HuH-7 (cell line): ENCODE measurements at regions not wholly inside any gene's neighbourhood (a gene's known extent, or its start where the extent isn't known, plus 50 kb on each side); places are given as distances from the start of the nearest gene placed in this dataset.

Source experiments
- DNase-seq: peaks from one replicate; pipeline ENCODE4 v3.0.0; 2011; ENCODE audit warnings: low spot score

DNA sequence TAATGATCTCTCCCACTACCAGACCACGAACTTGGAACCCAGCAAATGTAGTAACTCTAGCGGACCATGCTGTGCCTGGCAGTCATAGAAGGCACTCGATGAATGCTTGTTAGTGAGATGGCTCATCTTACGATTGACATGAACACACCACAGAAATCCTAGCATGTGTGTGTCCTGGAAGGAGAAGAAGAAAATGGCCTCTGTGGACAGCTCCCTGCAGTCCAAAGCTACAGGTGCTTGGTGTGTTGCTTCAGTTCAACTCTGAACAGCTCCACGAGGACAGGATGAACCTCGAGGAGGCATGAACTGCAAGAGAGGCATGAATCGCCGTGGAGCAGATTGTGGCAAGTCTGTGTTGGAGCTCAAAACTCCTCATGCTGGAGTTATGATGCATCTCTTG, 93.5 kb downstream of the KLF6 start:
- no peak for DNase-seq

DNA sequence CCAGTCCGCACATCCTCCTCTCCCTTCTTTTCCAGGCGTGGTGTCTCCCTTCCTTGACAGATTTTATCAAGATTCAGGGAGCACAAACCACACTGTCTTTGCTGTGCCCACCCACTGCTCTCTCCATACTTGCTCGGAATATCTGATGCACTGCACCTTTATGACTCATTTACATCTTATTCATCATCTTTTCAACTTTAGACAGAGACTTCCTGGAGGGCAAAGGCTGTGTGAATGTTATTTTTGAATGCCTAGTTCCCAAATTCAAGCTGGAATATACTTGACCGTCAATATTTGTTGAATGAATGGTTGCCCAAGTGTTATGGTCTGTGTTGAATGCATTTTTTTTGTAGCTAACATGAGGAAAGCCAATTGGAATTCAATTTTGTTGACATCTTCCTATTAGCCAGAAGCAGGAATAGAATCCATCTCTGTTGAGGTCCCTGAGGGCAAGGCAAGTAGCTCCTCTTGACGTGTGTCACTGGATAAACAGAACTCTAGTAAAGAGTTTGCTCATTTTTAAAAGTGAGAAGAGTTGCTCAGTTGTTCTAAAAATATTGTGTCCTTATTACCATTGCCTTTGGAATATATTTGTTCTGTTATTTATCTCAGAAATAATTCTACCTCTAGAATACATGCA, 95.0 kb downstream of the KLF6 start:
- DNase-seq, result no peak

DNA sequence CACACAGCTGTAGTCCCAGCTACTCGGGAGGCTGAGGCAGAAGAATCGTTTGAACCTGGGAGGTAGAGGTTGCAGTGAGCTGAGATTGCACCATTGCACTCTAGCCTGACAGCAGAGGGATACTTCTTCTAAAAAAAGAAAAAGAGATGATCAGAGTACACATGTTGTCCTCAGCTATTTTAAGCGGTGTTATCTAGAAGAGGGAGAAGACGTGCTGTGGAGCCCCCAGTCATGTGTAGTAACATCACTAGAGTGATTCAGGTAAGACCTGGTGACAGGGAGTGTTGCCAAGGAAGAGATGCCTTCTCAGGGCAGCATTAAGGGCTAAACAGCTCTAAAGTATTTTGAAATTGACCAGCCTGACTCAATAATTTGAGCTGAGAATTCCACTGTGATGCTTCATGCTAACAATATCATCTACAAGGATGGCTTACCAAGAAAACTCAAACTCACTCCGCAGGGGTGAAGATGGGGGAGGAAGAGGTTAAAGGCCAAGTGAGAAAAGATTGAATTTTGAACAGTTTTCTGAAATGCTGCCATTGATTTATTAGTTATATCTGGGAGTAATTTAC, 97.4 kb downstream of the KLF6 start:
- no peak for DNase-seq

DNA sequence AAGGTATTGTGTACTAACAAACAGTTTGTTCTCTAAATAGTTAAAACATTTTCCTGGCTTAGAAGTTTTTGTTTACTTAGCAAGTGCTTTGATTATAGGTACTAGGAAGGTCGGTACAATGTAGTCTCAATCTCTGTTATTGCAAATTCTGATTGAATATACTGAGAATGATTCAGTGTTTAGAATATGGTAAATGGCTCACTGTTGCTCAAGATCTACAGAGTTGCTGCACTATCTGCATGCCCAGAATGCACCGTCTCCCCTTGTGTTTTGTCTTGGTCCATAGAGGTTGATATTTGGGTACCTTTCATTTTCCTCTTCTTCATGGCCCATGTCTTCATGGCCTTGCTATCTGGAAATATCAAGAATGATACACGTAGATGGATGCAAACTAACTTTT, 99.6 kb downstream of the KLF6 start:
- DNase-seq, result no peak

DNA sequence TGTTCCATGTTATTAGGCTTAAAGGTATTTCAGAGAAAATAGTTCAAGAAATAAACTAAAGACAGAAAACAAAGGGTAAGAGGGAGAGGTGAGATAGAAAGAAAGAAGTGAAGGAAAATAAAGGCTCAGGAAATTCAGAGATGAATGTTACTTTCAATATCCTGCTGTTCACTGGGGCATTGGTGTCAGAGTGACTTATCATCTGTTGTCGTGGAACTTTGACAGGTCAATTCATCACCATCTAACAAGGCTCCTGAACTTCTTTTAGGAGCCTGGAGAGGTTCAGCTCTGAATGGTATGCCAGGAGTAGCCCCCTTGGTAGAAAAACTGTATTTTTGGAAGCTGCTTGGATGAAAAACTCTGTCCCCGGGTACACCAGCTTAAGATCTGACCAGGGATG, 100.1 kb downstream of the KLF6 start:
- no peak for DNase-seq

DNA sequence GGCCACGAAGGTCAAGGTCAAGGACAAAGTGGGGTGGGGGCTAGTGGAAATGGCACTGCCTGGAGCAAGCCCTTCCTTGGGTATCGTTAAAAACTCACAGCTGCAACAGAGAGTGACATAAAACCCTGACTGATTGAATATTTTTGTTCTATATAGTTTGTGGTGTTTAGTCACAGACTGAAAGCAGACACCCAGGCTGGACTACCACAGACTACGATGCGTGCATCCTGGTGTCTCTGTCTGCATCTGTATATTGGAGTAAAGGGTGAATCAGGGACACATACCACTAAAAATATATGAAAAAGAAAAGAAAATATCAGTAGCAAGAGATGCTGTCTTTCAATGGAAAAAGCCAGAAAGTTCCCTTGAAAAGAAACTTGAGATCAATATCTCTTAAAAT, 101.4 kb downstream of the KLF6 start:
- DNase-seq, result no peak

DNA sequence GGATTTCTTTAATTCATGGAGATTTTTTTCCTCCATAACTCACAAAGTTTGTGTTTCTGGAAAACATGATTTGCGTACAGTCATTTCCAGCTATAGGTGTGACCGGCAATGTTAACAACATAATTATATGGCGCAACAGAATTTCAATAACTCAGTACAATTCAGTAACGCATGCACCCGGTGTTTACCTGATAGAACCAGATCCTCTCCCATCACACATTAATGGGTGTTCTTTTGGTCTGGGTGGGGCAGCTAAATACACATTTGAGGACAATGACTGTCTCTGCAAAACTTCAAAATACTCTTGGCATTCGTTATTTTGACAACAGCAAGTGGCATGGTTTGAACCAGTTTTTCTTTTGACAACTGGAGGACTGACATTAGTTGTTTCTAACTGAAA, 102.3 kb downstream of the KLF6 start:
- DNase-seq, result no peak

DNA sequence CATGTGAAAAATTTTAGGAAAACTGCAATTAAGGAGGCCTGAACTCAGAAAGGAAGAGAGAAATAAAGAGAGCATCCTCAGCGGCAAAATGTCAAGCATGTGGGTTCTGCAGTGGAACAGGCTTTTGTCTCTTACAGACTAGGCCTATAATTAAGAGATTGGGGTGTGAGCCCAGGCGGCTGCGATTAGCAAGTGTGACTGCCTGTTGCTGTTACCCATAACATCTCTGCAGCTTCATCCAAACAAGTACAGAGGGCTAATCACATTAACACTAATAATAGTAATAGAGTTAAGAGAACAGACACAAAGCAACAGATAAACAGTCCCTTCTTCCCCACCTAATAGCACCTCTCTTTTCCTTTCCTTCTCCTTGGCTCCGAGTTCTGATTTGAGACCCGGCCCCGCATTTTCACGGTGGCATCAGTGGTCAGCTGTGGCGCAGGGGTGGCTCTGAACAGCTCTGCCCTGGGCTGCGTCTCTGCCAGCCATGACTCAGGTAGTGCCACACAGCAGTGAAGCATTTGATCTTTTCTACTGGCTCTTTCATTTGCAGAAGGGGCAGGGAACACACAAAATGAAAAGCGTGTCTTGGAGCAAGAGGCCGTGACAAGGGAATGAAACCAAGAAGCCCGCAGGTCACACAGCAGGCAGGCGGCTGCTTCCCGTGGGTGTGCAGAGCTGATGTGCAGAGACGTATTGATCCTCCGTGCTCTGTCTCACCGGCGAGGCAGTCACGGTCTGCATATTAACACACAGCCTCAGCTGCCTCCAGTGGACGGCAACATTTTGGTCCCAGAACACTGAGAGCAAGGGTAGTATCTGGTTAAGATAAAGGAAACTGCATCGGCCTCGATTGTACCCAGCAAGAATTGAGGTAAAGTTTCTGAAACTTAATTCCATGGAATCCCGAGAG, 103.1 kb downstream of the KLF6 start:
- DNase-seq, result no peak

DNA sequence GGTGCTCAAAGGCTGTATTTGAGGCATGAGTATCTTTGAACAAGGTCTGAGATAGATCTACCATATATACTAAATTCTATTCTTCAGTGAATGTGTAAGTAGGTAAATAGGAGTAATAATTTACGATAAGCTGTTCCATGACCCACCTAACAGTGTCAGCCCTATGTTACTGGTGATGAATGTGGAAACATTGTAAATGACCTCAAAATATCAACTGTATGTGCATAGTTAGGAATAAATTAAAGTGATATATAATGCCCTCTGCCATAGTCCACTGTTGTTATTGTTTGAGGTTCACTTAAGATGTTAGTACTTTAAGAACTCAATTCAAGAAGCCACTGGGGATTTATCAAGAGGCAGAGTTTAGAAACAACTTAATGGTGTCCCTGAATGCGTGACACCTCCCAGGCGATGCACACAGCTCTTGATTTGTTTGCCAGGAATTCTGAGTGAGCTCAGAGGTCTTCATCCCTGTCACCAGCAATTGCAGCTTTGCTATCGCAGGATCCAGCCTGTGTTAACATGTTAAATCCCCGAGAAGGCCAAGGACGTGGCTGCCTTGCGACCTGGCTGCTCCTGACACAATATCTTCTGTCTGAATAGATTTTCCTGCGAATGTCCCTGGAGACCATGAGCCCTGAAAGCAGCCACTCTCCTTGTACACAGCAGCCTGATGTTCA, 104.9 kb downstream of the KLF6 start:
- no peak for DNase-seq

DNA sequence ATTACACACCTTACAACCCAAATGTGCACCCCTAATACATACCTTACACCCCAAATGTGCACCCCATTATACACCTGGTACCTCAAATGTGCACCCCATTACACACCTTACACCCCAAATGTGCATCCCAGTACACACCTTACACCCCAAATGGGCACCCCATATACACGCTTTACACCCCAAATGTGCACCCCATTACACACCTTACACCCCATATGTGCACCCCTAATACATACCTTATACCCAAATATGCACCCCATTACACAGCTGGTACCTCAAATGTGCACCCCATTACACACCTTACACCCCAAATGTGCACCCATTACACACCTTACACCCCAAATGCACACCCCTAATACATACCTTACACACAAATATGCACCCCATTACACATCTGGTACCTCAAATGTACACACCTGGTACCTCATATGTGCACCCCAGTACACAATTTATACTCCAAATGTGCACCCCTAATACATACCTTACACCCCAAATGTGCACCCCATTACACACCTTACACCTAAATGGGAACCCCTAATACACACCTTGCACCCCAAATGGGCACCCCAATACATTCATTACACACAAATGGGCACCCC, 106.3 kb downstream of the KLF6 start:
- no peak for DNase-seq

DNA sequence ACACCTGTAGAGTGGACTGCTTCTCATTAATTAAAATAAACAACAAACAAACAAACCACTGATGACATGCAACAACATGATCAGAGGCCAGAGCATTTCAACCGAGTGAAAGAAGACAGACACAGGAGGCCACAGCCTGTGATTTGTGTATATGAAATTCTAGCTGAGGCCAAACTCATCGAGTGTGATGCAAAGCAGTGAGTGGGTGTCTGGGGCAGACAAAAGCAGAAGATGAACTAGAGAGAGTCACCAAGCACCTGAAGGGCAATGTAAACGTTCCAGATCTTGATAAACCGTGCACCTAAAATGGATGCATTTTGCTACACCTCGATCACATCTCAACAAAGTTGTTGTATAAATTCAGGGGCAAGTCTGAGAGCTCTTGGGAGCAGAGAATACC, 108.4 kb downstream of the KLF6 start:
- no peak for DNase-seq

DNA sequence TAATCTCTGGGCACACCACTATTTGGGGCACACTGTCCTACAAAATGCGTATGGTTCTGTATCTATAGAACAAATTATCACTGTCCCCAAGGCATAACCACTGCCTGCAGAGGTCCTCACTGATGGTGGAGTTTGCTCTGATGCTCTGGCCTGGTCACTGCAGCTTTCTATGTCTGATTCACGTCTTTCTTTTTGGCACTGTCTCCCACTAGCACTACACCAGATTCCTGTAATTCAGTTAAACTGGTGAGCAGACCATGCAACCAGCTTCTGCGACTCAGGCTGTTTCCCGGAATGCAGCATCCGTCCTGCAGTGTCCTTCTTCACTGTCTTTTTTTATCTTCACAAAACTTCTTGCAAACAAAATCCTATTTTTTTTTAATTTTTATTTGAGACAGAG, 112.8 kb downstream of the KLF6 start:
- no peak for DNase-seq

DNA sequence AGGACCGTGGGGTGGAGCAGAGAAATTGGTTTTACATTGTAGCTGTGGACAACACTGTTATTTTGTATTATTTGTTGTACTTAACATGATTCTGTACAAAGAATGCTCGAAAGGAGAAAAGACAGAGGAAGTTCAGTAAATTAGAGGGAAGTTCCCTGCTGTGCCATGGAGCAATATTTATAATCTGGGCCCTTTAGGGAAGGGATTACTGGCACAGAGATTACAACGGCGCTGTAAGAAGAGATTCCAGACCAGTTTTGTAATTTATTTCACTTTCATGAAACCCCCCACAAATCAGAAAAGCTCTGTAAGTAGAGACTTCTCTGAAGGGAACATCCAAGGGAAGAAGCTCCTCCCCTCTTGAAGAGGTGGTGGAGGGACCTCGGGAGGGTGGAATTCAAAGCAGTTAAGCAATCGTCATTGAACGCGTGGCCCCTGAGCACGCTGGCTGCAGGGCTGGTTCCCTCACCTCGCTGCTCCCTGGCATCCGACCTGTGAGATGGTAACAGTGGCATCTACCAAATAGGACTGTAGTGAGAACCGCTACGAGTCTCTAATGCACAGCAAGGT, 113.5 kb downstream of the KLF6 start:
- DNase-seq, result no peak

DNA sequence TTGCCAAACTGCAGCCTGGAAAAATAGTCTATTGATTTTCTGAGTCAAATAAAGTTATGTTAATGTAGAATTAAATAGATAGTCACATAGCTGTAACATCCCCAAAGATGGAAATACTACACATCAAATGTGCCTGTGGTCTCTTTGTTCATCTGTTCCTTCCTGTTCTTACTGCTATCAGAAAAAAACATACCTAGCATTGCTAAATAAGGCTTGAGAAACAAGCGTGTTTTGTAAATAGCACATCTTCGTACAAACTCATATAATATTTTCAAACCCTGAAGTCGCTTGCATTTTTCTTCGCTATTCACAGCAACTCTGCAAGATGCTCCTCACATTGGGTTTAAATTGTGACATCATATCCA, 116.1 kb downstream of the KLF6 start:
- DNase-seq, result no peak

DNA sequence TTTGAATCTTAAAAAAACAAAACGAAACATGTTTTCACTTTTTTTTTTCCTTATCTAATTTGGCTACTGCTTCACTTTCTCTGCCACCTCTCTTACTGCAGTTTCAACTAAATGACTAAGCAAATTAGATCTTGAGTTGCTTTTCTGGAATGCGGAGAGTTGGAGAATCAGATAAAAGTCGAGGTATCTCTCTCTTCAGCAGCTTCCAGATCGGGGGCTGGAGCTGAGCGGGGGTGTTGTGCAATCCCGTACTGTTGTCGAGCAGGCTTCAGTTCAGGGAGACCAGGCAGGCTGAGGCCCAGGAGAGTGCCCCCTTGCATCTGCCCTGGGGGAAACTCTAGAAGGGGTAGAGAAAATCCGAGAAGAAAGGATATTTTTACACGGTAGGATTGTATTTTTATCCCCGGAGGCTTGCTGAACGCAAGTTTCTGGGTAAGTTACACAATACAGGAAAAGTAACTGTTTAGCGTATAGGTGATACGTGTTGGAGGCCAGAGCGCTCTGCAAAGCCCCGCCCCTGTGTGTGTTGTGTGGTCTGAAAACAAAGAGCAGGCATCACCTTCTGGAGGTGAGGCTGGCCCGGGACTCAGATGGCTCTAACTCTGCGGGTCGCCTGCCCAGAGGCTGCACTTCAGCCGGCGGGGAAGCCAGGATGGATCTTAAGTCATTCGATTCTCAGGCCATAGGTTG, 116.6 kb downstream of the KLF6 start:
- DNase-seq, result peak; percentile 77

DNA sequence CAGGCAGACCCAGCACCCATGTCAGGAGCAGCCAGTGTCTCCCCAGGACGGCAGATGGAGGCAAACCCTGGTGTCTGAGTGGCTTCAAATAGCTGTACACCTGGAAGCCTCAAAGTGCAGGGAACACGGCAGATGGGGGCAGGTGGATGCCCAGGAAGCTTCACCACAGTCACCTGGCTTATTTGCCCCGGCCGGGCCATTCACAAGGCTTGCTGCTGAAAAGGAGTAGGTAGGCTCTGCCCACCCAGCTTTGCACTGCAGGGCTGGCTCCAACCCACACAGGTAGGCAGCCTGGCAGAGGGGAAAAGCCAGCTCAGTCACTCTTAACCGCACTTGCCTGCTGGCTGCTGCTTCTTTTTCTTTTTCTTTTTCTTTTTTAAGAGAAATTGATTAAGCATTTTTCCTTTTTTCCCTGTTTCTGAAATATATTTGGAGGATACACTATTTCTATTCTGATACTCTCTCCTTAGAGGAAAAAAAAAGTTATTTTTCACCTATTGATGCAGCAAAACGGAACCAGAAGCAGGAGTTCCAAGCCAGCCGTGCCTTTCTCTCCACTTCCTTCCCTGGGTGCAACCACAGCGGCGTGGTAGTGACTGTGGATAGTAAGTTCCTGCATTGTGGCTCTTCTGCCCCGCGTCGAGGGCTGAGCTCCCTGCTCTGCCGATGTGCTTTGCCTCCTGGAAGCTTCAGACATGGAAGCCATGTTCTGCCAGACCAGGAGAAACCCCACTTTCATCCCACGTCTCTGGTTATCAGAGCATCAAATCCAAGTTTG, 118.3 kb downstream of the KLF6 start:
- no peak for DNase-seq

DNA sequence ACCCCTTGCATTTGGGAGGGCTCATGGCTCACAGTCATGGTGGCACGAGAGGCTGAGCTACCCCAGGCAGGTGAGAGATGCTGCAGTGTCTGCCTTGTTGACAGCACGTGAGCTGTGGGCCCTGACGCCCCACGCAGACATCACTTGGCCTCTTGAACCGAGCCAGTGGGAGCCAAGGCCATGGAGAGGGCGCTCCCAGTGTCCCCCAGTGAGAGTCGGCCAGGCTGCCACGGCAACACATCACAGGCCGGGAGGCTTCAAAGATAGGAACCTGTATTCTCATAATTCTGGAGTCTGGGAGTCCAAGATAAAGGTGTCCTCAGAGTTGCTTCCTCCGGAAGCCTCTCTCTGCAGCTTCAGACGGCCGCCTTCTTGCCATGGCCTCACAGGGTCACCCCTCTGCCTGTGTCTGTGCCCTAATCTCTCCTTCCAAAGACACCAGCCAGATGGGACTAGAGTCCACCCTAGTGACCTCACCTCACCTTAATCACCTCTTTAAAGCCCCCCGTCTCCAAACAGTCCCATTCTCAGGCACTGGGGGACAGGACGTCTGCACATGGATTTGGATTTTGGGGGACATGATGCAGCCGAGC, 119.6 kb downstream of the KLF6 start:
- no peak for DNase-seq

DNA sequence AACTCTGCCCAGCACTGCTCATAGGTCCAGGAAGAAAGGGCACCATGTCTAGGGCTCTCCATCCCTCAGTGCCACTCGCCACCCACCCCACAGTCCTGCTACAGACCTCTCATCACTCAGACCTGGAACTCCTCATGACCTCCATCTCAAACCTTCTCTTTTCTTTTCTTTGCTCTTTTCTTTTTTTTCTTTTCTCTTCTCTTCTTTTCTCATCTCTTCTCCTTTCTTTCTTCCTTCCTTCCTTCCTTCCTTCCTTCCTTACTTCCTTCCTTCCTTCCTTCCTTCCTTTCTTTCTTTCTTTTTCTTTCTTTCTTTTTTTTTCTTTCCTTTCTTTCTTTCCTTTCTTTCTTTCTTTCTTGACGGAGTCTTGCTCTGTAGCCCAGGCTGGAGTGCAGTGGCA, 122.2 kb downstream of the KLF6 start:
- DNase-seq, result no peak

DNA sequence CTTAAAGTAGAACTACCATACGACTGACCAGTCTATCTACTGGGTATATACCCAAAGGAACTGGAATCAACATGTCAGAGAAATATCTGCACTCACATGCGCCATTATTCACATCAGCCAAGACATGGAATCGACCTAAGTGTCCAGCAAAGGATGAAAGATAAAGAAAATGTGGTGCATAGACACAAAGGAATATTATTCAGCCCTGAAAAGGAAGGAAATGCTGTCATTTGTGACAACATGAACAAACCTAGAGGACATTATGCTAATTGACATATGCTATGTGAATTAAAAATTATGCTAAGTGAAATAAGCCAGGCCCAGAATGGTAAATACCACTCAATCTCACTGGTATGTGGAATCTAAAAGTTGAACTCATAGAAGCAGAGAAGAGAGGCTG, 123.7 kb downstream of the KLF6 start:
- no peak for DNase-seq

DNA sequence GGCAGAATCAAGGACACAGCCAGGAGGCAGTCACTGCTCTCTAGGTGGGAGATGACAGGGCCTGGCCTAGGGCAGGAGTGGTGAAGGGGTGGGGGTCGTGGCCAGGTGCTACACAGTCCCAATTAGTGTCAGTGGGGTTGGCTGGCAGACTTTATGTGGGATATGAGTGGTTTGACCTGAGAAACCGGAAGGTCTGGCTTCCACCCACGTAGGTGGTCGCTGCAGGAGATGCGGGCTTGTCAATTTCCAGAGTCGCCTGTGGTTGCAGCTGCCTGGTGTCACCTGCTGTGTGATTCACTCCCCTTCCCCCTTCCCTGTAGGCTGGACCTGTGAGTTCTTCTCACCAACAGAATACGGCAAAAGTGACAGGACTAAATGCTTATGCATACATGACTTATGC, 124.3 kb downstream of the KLF6 start:
- no peak for DNase-seq
